ENCODE measurements at regions not wholly inside any gene's neighbourhood (a gene's known extent, or its start where the extent isn't known, plus 50 kb on each side); places are given as distances from the start of the nearest gene placed in this dataset.

DNA sequence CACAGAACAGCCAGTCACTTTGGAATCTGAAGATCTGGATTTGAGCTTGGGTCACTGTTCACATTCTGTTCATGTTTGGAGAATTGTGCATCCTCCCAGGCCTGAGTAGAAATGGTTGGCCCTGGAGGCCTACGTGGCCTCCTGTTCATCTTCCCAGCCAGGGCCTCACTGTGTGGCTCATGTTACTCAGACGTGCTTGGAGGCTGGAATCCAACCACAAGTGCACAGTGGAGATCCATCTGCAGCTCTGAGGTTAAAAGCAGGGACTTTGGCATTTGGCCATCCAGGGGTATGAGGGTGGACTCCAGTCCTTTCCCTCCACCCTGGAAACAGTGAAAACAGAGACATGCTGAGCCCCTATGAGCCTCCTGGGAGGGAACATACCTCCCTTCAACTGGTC is 709.0 kb upstream of the IGFBP3 start:
- H3K27ac ChIP-seq (ENCODE audit: low read depth, low read length), result no peak overlapping the region
- ChIA-PET RAD21 (ENCODE audit: low non-redundant PET in 1 of 2, low total read pairs in 2 of 2, uncharacterized antibody in 2 of 2, unreplicated experiment in 2 of 2) (no interaction called here), POLR2A (no interaction called here), CTCF (no interaction called here)
- no peak overlapping the region for H3K9ac ChIP-seq (ENCODE audit: low read length)
- H3K4me3 ChIP-seq (replicated peaks in 1 of 2; ENCODE audit: low read depth in 1 of 2, low read length in 2 of 2), result no peak overlapping the region
- intact Hi-C loops (cut with micrococcal nuclease), result no loop called here
- no peak for ATAC-seq
- no peaks in the 10 kb centered on the region for H3K4me1 ChIP-seq (ENCODE audit: control insufficient read depth in 1 of 2, insufficient read depth in 2 of 2, low read length in 2 of 2)
- no peaks in the 10 kb centered on the region for H3K9me2 ChIP-seq (ENCODE audit: insufficient read depth)
- no peaks in the 10 kb centered on the region for H3K9me3 ChIP-seq (ENCODE audit: control insufficient read depth in 1 of 2, insufficient read depth in 1 of 2, low read depth in 1 of 2, low read length in 2 of 2)
- TF ChIP-seq CBX3 (IDR thresholded peaks at IDR 0.05; ENCODE audit: low read depth) (no peak), ATF3 (IDR thresholded peaks at IDR 0.05) (no peak), FOSL1 (IDR thresholded peaks at IDR 0.05; ENCODE audit: low read depth) (no peak), SIN3A (IDR thresholded peaks at IDR 0.05; ENCODE audit: low read depth) (no peak), RAD21 (IDR thresholded peaks at IDR 0.05; ENCODE audit: low read depth) (no peak), SP1 (IDR thresholded peaks at IDR 0.05; ENCODE audit: low read depth) (no peak), REST (IDR thresholded peaks at IDR 0.05; ENCODE audit: low read depth) (no peak), SRF (IDR thresholded peaks at IDR 0.05; ENCODE audit: low read depth) (no peak), ZFX (IDR thresholded peaks at IDR 0.05) (no peak), POLR2AphosphoS5 (IDR thresholded peaks at IDR 0.05; ENCODE audit: low read depth, low read length) (no peak), EZH2phosphoT487 (IDR thresholded peaks at IDR 0.05; ENCODE audit: borderline replicate concordance) (no peak), POLR2A (IDR thresholded peaks at IDR 0.05; ENCODE audit: borderline replicate concordance, extremely low read depth, insufficient read depth, insufficient read length) (no peak), TCF7L2 (IDR thresholded peaks at IDR 0.05; ENCODE audit: borderline replicate concordance, extremely low read depth, insufficient read depth, insufficient read length) (no peak), ELF1 (IDR thresholded peaks at IDR 0.05; ENCODE audit: borderline replicate concordance, low read depth) (no peak), MAX (IDR thresholded peaks at IDR 0.05) (no peak)
- TF ChIP-seq, protein P1, sequence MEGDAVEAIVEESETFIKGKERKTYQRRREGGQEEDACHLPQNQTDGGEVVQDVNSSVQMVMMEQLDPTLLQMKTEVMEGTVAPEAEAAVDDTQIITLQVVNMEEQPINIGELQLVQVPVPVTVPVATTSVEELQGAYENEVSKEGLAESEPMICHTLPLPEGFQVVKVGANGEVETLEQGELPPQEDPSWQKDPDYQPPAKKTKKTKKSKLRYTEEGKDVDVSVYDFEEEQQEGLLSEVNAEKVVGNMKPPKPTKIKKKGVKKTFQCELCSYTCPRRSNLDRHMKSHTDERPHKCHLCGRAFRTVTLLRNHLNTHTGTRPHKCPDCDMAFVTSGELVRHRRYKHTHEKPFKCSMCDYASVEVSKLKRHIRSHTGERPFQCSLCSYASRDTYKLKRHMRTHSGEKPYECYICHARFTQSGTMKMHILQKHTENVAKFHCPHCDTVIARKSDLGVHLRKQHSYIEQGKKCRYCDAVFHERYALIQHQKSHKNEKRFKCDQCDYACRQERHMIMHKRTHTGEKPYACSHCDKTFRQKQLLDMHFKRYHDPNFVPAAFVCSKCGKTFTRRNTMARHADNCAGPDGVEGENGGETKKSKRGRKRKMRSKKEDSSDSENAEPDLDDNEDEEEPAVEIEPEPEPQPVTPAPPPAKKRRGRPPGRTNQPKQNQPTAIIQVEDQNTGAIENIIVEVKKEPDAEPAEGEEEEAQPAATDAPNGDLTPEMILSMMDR (IDR thresholded peaks at IDR 0.05 in 2 of 3, conservative IDR thresholded peaks at IDR 0.05 in 1 of 3; ENCODE audit: borderline replicate concordance in 1 of 3, insufficient read depth in 1 of 3, low read depth in 2 of 3, low read length in 2 of 3), result no peak
- H3K79me2 ChIP-seq (ENCODE audit: insufficient read depth, low read length), result no peaks in the 10 kb centered on the region
- H4K20me1 ChIP-seq (ENCODE audit: insufficient read depth), result no peaks in the 10 kb centered on the region
- no peaks in the 10 kb centered on the region for H3K36me3 ChIP-seq (ENCODE audit: control insufficient read depth in 1 of 2, insufficient read depth in 2 of 2, low read length in 2 of 2)
- no peak for DNase-seq (ENCODE audit: low read depth, low spot score)
- H3K4me2 ChIP-seq (ENCODE audit: low read length), result no peak overlapping the region
- no peak overlapping the region for H2AFZ ChIP-seq (ENCODE audit: low read depth, low read length, poor library complexity, severe bottlenecking)
- no peaks in the 10 kb centered on the region for H3K27me3 ChIP-seq (ENCODE audit: insufficient read depth, low read length)
- BruUV-seq (replicated peaks), result no TSS peak
